Calu3 (cell line): ENCODE measurements at regions not wholly inside any gene's neighbourhood (a gene's known extent, or its start where the extent isn't known, plus 50 kb on each side); places are given as distances from the start of the nearest gene placed in this dataset.

ENCODE experiments used
- BruUV-seq: library from RNA; stranded (reverse); fragments of 400-500 nt; replicated peaks from 2 replicates; lab custom pipeline; 2021; lab: Mats Ljungman, UMichigan
- CTCF ChIA-PET: fragments of 300-600 bp; sonication (Branson Sonifier 250); formaldehyde crosslinking; loops from one replicate; lab custom pipeline; 2022; ENCODE audit warnings: antibody characterized with exemption; lab: Charles Lee
- DNase-seq: peaks from one replicate; pipeline ENCODE4 v3.0.0; 2022
- H3K27ac Mint-ChIP-seq: one replicate; pipeline ENCODE4 v1.8.0; 2022; ENCODE audit warnings: mixed read lengths; ENCODE audit not compliant: unreplicated experiment
- H3K27me3 Mint-ChIP-seq: one replicate; pipeline ENCODE4 v1.8.0; 2022; ENCODE audit warnings: mixed read lengths; ENCODE audit not compliant: unreplicated experiment
- H3K36me3 Mint-ChIP-seq: one replicate; pipeline ENCODE4 v1.8.0; 2022; ENCODE audit warnings: mild to moderate bottlenecking, moderate library complexity, mixed read lengths; ENCODE audit not compliant: insufficient read depth, unreplicated experiment
- H3K4me1 Mint-ChIP-seq: one replicate; pipeline ENCODE4 v1.8.0; 2022; ENCODE audit warnings: mild to moderate bottlenecking, low read depth, mixed read lengths; ENCODE audit not compliant: unreplicated experiment
- H3K4me3 Mint-ChIP-seq: one replicate; pipeline ENCODE4 v1.8.0; 2022; ENCODE audit warnings: mild to moderate bottlenecking, low read depth, moderate library complexity, mixed read lengths; ENCODE audit not compliant: unreplicated experiment
- H3K9me3 Mint-ChIP-seq: one replicate; pipeline ENCODE4 v1.8.0; 2022; ENCODE audit warnings: low read depth, mixed read lengths; ENCODE audit not compliant: unreplicated experiment
- CTCF ChIP-seq: fragments of 200-600 bp; IDR thresholded peaks from one replicate; pipeline ENCODE4 v1.8.0; 2022; ENCODE audit warnings: antibody characterized with exemption; ENCODE audit not compliant: unreplicated experiment
- intact Hi-C: fragments of 100-400 bp; cut with micrococcal nuclease; formaldehyde crosslinking; loops from one replicate; pipeline ENCODE4 v1.10.0; 2022; ENCODE audit not compliant: unreplicated experiment

DNA sequence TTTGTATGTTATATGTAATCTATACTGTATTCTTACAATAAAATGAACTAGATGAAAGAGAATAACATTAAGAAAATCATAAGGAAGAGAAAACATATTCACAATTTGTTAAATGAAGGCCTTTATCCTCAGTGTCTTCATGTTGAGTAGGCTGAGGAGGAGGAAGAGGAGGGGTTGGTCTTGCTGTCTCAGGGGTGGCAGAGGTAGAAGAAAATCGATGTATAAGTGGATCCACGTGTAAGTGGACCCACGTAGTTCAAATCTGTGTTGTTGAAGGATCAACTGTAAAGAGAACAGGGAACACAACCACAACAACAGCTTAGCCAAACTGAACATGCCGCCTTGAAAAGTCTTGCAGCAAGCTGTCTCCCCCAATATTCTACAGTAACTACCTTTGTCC is 161.6 kb upstream of the NRP1 start:
- no TSS peak for BruUV-seq
- Mint-ChIP-seq H3K27me3 (no peaks in the 10 kb centered on the region), H3K9me3 (no peaks in the 10 kb centered on the region), H3K4me1 (no peaks in the 10 kb centered on the region), H3K27ac (no peak overlapping the region), H3K36me3 (no peaks in the 10 kb centered on the region), H3K4me3 (no peak overlapping the region)
- intact Hi-C loops, result no loop called here
- no peak for DNase-seq
- TF ChIP-seq CTCF, result no peak
- CTCF ChIA-PET, result no interaction called here

- Mint-ChIP-seq H3K27me3 (no peaks in the 10 kb centered on the region), H3K36me3 (no peaks in the 10 kb centered on the region), H3K27ac (no peak overlapping the region), H3K9me3 (no peaks in the 10 kb centered on the region), H3K4me1 (no peaks in the 10 kb centered on the region), H3K4me3 (no peak overlapping the region)
- CTCF ChIA-PET, result no interaction called here
- no peak for DNase-seq
- no peak for TF ChIP-seq CTCF
- intact Hi-C loops, result no loop called here
- no TSS peak for BruUV-seq
Observed at GRCh38 chr10:33494694-33495265, 160.3 kb upstream of the NRP1 start.

DNA sequence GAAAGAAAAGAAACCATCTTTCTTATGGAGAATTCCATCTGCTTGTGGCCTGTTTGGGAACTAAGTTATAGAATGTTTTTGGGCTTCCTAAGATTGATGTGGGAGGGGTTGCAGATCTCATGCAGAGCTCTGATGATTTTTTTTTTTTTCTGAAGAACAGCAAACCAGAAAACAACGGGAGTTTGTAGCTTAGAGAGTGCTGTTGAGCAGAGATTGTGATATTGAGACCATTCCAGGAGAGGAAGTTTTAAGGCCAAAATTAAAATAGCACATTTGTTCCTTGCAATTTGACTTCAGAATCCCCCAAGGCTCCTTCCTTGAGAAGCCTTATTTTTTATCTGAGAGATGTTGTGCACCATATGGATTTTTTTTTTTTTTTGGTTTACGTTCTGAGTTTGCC is 159.5 kb upstream of the NRP1 start:
- no peak for TF ChIP-seq CTCF
- no peaks in the 10 kb centered on the region for H3K4me1 Mint-ChIP-seq
- H3K27me3 Mint-ChIP-seq, result no peaks in the 10 kb centered on the region
- no TSS peak for BruUV-seq
- intact Hi-C loops, result no loop called here
- no peaks in the 10 kb centered on the region for H3K36me3 Mint-ChIP-seq
- H3K9me3 Mint-ChIP-seq, result no peaks in the 10 kb centered on the region
- no peak overlapping the region for H3K27ac Mint-ChIP-seq
- CTCF ChIA-PET, result interaction anchor here (0.7 kb wide), 1 partner anchor 106 kb away, joined by 3 read pairs; no protein-coding TSS in a partner anchor
- DNase-seq, result no peak
- H3K4me3 Mint-ChIP-seq, result no peak overlapping the region

DNA sequence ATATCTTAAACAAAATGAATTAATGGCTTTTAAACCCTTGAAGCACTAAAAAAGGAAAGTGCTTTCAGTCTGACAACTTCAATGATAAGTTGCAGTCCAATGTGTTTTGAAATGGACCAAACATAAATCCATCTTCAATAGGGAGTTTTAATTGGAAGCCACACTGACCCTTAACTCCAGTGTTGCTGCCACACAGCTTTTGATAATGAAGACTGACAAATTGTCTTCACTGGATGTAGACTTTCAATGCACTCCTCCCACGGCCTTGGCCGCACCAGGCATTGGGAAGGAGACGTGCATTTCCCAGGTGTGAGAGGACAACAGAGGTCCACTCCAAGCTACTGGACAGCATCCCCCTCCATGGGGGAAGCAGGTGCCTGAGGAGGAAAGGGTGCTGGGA is 159.0 kb upstream of the NRP1 start:
- Mint-ChIP-seq H3K4me1 (no peaks in the 10 kb centered on the region), H3K27me3 (no peaks in the 10 kb centered on the region), H3K4me3 (no peak overlapping the region), H3K9me3 (no peaks in the 10 kb centered on the region), H3K27ac (no peak overlapping the region), H3K36me3 (no peaks in the 10 kb centered on the region)
- CTCF ChIA-PET, result interaction anchor here (0.7 kb wide), 1 partner anchor 106 kb away, joined by 3 read pairs; no protein-coding TSS in a partner anchor
- BruUV-seq, result no TSS peak
- intact Hi-C loops, result no loop called here
- DNase-seq, result no peak
- no peak for TF ChIP-seq CTCF
